GM21526 (cell line): ENCODE measurements at regions not wholly inside any gene's neighbourhood (a gene's known extent, or its start where the extent isn't known, plus 50 kb on each side); places are given as distances from the start of the nearest gene placed in this dataset.

Source experiments
- ATAC-seq: cut with Tn5 transposase; IDR thresholded peaks from one replicate; pipeline ENCODE4 v1.9.1; 2021; ENCODE audit warnings: moderate library complexity; ENCODE audit not compliant: unreplicated experiment, low FRiP score

DNA sequence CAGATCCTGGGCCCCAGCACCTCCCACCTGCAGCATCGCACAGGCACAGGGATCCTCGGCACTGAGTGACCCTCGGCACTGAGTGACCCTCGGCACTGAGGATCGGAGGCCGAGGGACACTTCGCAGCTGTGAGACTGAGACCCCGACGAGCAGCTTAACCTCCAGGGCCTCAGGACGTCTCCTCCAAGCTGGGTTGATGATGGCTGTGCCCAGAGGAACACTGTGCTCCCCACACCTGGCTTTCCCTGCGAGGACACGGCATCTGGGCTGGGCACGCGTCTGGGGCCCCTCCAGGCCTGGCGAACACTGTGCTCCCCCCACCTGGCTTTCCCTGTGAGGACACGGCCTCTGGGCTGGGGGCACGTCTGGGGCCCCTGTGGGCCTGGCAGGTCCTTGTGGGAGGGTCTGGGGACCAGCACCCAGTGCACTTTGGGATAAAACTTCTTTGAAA, 158.3 kb upstream of the PPP2R2D start:
- no peak for ATAC-seq

GRCh38 chr10:131743190-131744151, 157.3 kb upstream of the PPP2R2D start:
- no peak for ATAC-seq

DNA sequence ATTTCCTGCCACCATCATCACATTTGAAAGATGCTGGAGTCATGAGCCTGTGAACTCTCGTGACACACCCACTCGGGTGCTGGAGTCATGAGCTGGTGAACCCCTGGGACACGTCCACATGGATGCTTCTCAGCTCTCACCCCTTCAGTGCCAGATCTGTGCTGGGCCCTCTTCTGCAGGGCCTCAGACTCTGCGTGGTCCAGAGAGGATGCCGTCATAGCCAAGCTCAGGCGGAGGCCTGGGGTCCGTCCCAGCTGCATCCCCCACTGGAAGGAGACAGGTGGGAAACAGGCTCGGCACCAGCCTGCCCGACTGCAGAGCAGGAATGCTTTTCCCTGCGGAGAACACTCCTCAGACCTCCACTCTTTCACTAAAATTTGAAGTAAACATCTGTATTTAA, 156.5 kb upstream of the PPP2R2D start:
- no peak for ATAC-seq

DNA sequence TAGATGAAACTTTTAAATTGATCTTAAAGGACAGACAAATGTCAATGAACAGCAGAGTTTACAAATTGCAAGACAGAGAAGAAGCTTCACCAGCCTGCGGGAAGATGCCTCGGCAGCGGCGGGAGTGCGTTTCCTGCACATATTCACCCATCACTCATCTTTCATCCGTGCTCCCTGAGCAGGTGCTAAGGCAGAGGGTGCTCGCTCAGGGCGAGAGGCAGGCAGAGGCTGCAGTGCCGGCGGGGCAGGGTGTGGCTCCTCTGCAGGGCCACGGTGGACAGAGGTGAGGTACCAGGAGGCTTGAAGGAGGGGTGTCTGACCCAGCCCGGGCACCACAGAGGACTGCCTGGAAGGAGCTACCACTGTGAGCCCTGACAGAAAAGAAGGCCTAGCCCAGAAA, 155.2 kb upstream of the PPP2R2D start:
- no peak for ATAC-seq

DNA sequence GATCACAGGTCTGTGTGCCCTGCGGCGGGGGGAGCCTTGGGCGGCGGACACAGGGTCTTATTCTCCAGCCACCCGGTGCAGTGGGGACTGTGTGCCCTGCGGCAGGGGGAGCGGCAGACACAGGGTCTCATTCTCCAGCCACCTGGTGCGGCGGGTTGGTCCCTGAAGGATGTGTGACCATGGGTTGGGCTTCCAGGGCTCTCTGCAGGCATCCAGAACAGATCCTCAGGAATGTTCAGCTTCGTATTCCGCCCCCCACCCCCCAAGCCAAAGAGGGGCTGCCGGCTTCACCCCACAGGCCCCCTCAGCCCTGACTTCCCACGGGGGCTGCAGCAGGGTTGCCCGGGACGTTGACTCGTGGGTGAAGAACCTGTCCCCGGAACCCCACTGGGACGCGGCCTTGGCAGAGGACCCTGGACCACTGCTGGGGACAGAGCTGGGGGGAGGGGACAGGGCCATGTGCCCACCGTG, 154.5 kb upstream of the PPP2R2D start:
- ATAC-seq: no peak

GRCh38 chr10:131746785-131747184, 154.0 kb upstream of the PPP2R2D start:
- no peak for ATAC-seq

- no peak for ATAC-seq
Measured at GRCh38 chr10:131747251-131747650, 153.6 kb upstream of the PPP2R2D start.

GRCh38 chr10:131747791-131748190, 153.0 kb upstream of the PPP2R2D start:
- no peak for ATAC-seq

- no peak for ATAC-seq
Measured at GRCh38 chr10:131748191-131748590, 152.6 kb upstream of the PPP2R2D start.

- ATAC-seq: no peak
Measured at GRCh38 chr10:131748831-131749766, 151.7 kb upstream of the PPP2R2D start.

DNA sequence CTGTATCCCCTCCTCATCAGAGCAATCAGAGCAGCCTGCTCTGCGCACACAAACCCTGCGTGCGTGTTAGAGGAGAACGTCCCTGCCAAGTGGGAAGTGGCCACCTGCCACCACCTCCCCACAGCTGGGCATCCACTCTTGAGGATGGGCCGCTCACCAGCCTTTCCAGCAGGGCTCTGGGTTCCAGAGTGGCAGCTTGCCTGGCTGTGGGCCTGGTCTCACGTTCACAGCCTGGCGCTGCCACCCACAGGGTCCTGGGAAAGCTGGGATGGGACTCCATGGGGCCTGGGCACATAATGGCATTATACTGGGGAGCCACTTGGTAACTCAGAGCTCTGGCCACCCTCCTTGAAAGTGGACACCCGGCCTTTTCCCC, 151.1 kb upstream of the PPP2R2D start:
- ATAC-seq: no peak

DNA sequence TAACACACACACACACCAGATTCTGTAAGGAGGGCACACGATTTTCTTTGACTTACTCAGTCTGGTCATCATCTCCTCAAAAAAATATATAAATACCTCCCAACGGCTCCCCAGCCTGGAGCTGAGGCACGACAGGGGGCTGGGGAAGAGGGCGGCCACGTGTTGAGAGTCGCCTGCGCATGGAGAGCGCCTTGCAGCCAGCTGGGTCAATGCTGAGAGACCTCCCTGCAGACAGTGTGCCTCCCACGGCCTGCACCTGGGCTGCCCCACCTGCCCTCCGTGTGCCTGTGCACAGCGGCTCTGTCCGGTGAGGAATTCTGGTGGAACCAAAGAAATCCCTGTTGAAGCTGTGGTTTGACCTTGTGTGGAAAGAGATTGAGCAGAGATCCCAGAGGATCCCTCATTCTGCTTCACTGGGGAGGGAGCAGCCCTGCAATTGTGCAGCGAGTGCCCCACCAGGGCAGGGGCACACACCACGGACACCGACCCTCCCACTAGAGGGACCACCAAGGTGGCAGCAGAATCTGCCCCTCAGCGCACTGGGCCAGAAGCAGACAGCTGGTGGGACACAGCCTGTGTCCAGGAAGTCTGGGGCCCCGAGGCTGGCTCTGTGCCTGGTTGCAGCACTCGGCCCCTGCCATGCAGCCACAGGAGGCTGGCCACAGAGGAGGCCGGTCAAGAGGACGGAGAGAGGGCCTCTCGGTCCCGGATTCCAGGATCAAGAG, 150.5 kb upstream of the PPP2R2D start:
- no peak for ATAC-seq

DNA sequence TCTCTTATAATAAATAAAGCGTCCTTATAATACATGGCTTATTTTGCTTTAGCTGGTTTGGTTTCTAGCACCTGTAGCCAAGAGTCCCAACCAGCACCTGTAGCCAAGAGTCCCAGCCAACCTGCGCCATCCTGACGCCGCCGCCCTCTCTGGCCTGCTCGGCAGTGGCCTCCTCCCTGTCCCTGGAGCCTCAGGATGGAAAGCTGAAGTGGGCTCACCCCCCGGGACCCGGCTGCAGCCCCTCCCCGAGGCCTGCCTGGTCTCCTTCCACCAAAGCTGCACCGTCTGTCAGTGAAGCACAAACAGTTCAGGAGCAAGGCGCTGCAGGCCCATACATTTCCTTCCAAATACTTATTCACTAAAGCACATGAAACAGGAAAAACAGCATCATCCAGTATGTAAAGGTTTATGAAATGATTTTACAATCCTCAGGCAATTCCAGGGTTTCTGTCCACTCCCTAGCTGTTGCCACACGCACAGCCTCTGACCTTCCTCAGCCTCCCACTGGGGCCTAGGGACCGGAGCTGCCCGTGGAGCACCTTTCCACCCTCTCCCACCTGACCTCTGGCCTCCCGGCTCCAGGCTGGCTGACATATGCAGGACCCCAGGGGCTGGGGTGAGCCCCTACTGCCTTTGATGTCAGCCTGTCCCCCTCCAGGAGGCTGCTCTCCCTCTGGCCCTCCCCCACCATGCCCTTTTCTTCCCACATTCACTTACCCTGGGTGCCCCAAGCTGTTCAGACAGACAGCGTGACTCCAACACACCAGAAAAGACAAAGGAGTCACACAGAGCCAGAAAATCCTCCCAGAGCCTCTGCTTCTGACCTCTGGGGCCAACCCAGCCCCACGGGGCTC, 149.6 kb upstream of the PPP2R2D start:
- ATAC-seq: no peak

GRCh38 chr10:131751827-131752775, 148.7 kb upstream of the PPP2R2D start:
- ATAC-seq: no peak

GRCh38 chr10:131753336-131753735, 147.5 kb upstream of the PPP2R2D start:
- no peak for ATAC-seq

- no peak for ATAC-seq
Measured at GRCh38 chr10:131755200-131755599, 145.6 kb upstream of the PPP2R2D start.

GRCh38 chr10:131757285-131758058, 143.3 kb upstream of the PPP2R2D start:
- no peak for ATAC-seq
